Mesendoderm (in vitro differentiated cells): ENCODE measurements at regions not wholly inside any gene's neighbourhood (a gene's known extent, or its start where the extent isn't known, plus 50 kb on each side); places are given as distances from the start of the nearest gene placed in this dataset. TPM values are rescaled to one million over a fixed set of nuclear protein-coding genes. Genes with fewer than 3 reads are reported as not detected.

Source experiments
- small RNA-seq: library from polyadenylated mRNA; stranded (forward); fragments of <200 nt; extraction: miRNeasy Mini kit (QIAGEN cat#:217004); gene quantifications from one replicate; pipeline ENCODE3, GENCODE V24; 2013; ENCODE audit not compliant: insufficient read depth

Small RNA genes lying in the stretch of these regions (small RNA-seq; reads per million reads assigned to genes)
- gene RF00263 (not detected), gene RF00411 (not detected), gene RF00440 (not detected), gene RF02271 (not detected), gene RPL18AP17 (not detected)
